Right cardiac atrium (tissue), 5 donors: ENCODE measurements at regions not wholly inside any gene's neighbourhood (a gene's known extent, or its start where the extent isn't known, plus 50 kb on each side); places are given as distances from the start of the nearest gene placed in this dataset.

ENCODE experiments used
- ATAC-seq, 2 donors: fragments of 200-7000 bp; cut with Tn5 transposase; one replicate each; pipeline versions ENCODE4 v1.8.0 to v1.9.1; 2020; ENCODE audit warnings: moderate library complexity in 2 of 2, mild to moderate bottlenecking in 1 of 2
- DNase-seq, 3 donors: peaks; one replicate each; pipeline ENCODE4 v3.0.0-alpha.2; 2020
- H3K27ac ChIP-seq: one replicate; pipeline ENCODE4 v1.5.1; 2013; ENCODE audit warnings: mild to moderate bottlenecking, low read length, control low read depth, moderate library complexity
- H3K27me3 ChIP-seq: one replicate; pipeline ENCODE4 v1.6.1; 2013; ENCODE audit not compliant: control insufficient read depth, insufficient read depth
- H3K4me1 ChIP-seq: one replicate; pipeline ENCODE4 v1.6.1; 2013; ENCODE audit warnings: low read length; ENCODE audit not compliant: control insufficient read depth, insufficient read depth
- H3K4me3 ChIP-seq: one replicate; pipeline ENCODE4 v1.5.1; 2013; ENCODE audit warnings: low read length, control low read depth
- H3K9me3 ChIP-seq: one replicate; pipeline ENCODE4 v1.6.1; 2013; ENCODE audit warnings: low read length; ENCODE audit not compliant: control insufficient read depth
- WGBS: extraction: QIAGEN DNeasy Blood & Tissue Kit; methylation state at CpG from one replicate; pipeline ENCODE4 v1.1.7; 2013; 5-methylcytosine and 5-hydroxymethylcytosine counted together
- intact Hi-C, 4 donors: fragments of 100-400 bp; cut with DNase I; formaldehyde crosslinking; loops; one replicate each; pipeline versions ENCODE4 v1.11.0 to v1.14.0; 2022 to 2023
- donor health status: healthy with polysubstance abuse.
- donor health status: DM: no; HTN: yes; CAD: no.
- donor health status: DM: no; HTN: no; CAD: no.
- donor health status: DM: no; HTN: yes; CAD: no; lungs with severe emphysema.
- donor health status: DM: yes; HTN: yes; CAD: no.

DNA sequence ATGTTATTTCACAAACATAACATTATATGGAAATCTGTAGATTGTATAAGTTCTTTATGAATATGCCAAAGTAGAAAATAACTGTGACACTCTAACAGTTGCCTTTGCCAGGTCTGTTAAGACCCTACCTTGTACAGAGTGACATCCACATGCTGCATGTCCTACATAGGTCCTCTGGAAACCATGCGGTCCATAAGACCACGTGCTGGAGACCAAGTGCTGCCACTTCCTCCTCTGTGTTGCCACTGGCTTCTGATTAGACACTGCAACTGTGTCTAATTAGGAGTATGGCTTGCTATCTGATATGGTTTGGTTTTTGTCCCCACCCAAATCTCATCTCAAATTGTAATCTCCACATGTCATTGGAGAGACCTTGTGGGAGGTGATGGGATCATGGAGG is 855.5 kb upstream of the SEMA6D start:
- Histone ChIP-seq H3K4me1 (no peaks in the 10 kb centered on the region), H3K4me3 (no peak overlapping the region), H3K9me3 (no peaks in the 10 kb centered on the region), H3K27ac (no peak overlapping the region), H3K27me3 (no peaks in the 10 kb centered on the region)
- intact Hi-C loops, result no loop called here
- 81% methylated on average over 2 of the region's 2 CpGs for WGBS
- ATAC-seq (no peak), DNase-seq (no peak)

DNA sequence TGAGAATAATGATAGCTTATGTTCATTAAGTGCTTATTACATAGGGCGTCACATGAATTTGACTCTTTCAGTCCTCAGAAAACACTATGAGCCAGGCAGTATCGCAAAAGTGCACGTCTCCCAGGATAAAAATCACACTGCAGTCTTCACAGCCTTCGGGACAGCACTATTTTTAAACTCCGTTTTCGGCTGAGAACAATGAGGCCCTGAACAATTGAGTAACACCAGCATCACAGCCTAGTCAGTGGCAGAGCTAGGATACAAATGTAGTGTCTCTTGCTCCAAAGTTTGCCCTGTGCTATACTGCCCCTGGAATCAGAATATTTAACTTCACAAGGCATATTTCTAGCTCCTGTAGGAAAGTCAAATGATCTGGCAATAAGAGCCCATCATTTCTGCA is 852.1 kb upstream of the SEMA6D start:
- Histone ChIP-seq H3K4me1 (no peaks in the 10 kb centered on the region), H3K9me3 (no peaks in the 10 kb centered on the region), H3K27me3 (no peaks in the 10 kb centered on the region), H3K27ac (no peak overlapping the region), H3K4me3 (no peak overlapping the region)
- 54% methylated on average over 6 of the region's 6 CpGs for WGBS
- ATAC-seq, result no peak
- intact Hi-C loops, result no loop called here
- no peak for DNase-seq

DNA sequence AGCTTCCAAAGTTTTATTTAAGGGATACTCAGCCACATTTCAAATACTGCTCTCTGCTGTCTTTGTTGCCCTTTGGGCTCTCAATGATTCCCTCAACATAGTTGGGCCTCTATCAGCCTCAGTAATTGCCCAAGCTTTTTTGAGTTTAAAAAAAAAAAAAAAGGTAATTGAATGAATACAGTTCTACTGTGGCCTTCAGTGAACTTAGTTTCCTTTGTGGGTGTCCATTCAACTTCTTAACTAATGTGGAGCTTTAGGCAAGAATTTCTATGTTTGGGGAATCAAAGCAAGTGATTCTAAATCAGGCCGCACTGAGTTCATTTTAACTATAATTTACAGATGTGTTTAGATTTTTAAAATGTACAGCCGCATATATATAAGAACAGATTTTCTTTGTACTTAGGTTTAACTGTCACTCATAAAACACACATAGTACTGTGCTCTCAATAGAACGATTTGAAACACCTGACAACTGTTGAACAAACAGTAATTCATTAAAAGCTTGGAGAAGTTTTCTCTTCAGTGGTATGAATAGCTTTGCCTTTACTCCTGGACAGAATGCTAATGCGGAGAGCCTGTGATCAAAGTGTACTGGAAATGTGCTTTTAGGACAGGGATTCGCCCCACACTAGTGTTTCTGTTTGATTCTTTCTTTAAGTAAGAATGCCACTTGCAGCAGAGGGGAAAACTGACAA is 844.9 kb upstream of the SEMA6D start:
- Histone ChIP-seq H3K4me1 (no peaks in the 10 kb centered on the region), H3K9me3 (no peaks in the 10 kb centered on the region), H3K4me3 (no peak overlapping the region), H3K27me3 (no peaks in the 10 kb centered on the region), H3K27ac (no peak overlapping the region)
- ATAC-seq (no peak), DNase-seq (no peak)
- WGBS, result 79% methylated on average over 5 of the region's 5 CpGs
- intact Hi-C loops, result no loop called here

DNA sequence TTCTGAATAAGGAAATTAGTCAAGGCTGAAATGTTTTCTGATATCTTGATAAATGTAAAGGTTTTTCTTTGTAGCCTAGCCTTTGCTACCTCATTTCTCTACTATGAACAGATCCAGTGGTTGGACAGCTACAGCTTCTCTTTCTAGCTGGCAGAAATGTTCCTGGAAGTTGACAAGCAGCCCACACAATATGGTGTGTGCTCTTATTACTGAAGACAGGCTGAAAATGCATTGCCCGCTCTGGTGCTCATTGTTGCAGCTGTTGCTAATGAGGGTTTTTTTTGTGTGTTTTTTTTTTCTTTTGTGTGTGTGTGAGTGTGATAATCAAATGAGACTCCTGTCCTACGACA is 844.3 kb upstream of the SEMA6D start:
- no peak overlapping the region for H3K27ac ChIP-seq
- ATAC-seq, result no peak
- no peaks in the 10 kb centered on the region for H3K27me3 ChIP-seq
- WGBS, result 85% methylated on average over 2 of the region's 2 CpGs
- H3K4me3 ChIP-seq, result no peak overlapping the region
- intact Hi-C loops, result no loop called here
- DNase-seq, result no peak
- H3K9me3 ChIP-seq, result no peaks in the 10 kb centered on the region
- H3K4me1 ChIP-seq, result no peaks in the 10 kb centered on the region

DNA sequence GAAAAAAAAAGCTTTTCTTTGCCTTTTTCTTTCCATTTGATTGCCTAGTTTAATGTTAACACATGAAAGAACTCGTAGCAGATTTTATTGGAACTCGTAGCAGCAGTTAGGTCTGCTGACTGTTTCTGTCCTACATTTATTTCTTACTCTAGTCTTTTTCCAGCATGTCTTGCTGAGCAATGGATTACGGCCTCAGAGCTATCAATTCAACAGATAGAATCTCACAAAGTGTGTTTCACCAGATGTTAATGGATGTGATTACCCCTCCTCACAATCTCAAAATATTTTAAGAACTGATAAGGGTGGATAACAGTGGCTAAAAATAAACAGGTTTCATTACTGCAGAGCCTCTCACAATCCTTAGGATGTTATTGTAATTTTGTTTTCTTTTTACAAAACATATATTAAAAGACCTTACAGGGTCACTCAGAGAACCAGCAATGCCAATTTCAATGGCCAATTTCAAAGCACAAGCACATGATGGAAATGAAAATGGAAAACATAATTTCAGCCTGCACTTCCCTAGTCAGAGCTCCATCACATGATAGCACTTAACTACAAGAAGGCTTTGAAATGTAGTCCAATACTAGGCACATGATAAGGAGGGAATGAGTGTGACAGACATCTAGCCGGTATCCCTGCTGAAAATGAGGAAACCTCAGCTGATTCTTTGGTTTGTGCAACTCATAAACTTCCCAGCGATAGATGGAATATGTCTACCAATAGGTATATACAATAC is 838.1 kb upstream of the SEMA6D start:
- intact Hi-C loops, result no loop called here
- no peak overlapping the region for H3K4me3 ChIP-seq
- no peaks in the 10 kb centered on the region for H3K27me3 ChIP-seq
- H3K4me1 ChIP-seq, result no peaks in the 10 kb centered on the region
- ATAC-seq, result no peak
- no peak for DNase-seq
- H3K27ac ChIP-seq, result no peak overlapping the region
- no peaks in the 10 kb centered on the region for H3K9me3 ChIP-seq
- 21% methylated on average over 5 of the region's 5 CpGs for WGBS

DNA sequence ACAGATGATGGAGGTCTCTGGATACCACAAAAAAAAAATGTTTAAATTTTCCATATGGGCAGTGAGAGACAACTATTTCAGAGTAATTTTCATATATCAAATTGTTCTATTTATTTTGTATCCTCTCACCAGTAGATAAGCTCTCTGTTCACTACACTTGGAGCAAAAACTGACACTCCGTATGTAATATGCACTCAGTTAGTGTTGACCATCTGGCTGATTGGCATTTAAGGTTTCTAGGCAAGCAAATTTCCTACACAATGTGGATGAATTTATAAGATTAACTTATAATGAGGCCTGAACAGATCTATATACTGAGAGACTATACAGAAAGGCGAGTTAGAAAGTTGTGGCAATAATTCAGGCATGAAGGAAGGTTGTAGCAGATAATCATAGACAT is 836.5 kb upstream of the SEMA6D start:
- 84% methylated on average over 2 of the region's 2 CpGs for WGBS
- Histone ChIP-seq H3K27me3 (no peaks in the 10 kb centered on the region), H3K4me1 (no peaks in the 10 kb centered on the region), H3K4me3 (no peak overlapping the region), H3K9me3 (no peaks in the 10 kb centered on the region), H3K27ac (no peak overlapping the region)
- no peak for ATAC-seq
- intact Hi-C loops, result loop anchor here in 1 of 4 donors (10.0 kb wide), 1 partner anchor 64 kb away; no protein-coding TSS in a partner anchor
- DNase-seq, result no peak

DNA sequence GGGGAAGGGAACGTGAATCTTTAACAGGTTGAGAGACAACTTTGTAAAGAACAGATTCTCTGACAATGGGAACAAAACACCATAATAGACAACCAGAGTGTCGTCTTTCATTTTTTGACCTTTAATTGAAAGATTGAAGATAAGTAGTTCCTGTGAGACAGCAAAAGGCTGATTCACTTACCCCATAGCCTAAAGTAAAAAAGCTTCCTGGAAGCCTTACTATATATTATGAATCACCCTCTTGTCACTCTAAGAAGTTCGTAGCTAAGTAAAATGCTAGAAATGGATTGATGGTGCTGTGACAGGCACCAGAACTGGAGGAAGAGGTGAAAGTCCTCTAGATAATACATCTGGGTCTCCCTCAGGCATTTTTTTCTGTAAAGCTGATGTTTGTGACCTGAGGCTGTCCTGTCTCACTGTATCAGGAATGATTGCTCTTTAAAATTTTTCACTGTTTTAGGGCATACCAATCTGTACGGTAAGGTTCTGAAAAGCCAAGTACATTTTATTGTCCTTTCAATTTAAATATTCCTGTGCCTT is 824.6 kb upstream of the SEMA6D start:
- no peaks in the 10 kb centered on the region for H3K27me3 ChIP-seq
- ATAC-seq (no peak), DNase-seq (no peak)
- H3K9me3 ChIP-seq, result no peaks in the 10 kb centered on the region
- no peak overlapping the region for H3K27ac ChIP-seq
- intact Hi-C loops, result no loop called here
- no peaks in the 10 kb centered on the region for H3K4me1 ChIP-seq
- H3K4me3 ChIP-seq, result no peak overlapping the region
- 41% methylated on average over 4 of the region's 4 CpGs for WGBS

DNA sequence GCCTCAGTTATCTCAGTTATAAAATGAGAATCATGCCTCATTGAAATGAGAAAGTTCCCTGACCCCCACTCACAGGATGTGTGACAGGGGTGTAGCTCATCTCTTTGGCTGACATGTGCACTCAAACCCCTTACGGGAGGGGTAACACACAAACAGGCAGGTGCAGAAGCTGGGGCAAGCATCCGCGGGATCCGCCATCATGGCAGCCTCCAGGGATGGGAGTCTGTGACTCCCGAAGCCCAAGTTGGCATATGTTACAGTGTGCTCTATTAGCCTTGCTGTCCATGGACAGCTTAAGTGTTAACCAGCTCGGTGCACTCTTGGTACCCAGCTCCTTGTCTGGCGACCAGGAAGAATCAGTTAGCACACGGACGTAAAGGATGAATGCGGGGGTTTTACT is 822.7 kb upstream of the SEMA6D start:
- intact Hi-C loops, result no loop called here
- no peaks in the 10 kb centered on the region for H3K4me1 ChIP-seq
- no peak for DNase-seq
- 93% methylated on average over 10 of the region's 10 CpGs for WGBS
- H3K27me3 ChIP-seq, result no peaks in the 10 kb centered on the region
- no peak overlapping the region for H3K4me3 ChIP-seq
- no peak for ATAC-seq
- no peaks in the 10 kb centered on the region for H3K9me3 ChIP-seq
- H3K27ac ChIP-seq, result no peak overlapping the region

DNA sequence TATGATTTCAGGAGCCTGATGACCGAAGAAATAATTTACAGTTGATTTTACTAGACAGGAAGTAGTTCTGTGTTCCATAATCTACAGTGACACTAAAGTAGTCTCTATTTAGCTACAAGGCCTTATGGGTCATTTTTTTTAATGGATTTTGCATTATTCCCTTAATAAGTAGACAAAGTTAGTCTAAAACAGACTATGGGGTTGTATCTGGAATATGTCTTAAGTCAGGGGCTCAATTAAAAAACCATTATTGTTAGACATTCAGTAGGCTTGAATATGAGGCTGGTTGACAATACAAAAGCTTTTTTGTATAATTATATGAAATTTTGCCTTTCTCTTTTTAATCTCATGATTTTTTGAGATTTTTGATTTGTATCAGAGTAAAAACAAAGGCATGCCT is 820.0 kb upstream of the SEMA6D start:
- no peak overlapping the region for H3K27ac ChIP-seq
- H3K9me3 ChIP-seq, result no peaks in the 10 kb centered on the region
- intact Hi-C loops, result no loop called here
- WGBS, result 81% methylated on average over 1 of the region's 1 CpG
- no peak for ATAC-seq
- no peak for DNase-seq
- H3K4me3 ChIP-seq, result no peak overlapping the region
- no peaks in the 10 kb centered on the region for H3K4me1 ChIP-seq
- H3K27me3 ChIP-seq, result no peaks in the 10 kb centered on the region

DNA sequence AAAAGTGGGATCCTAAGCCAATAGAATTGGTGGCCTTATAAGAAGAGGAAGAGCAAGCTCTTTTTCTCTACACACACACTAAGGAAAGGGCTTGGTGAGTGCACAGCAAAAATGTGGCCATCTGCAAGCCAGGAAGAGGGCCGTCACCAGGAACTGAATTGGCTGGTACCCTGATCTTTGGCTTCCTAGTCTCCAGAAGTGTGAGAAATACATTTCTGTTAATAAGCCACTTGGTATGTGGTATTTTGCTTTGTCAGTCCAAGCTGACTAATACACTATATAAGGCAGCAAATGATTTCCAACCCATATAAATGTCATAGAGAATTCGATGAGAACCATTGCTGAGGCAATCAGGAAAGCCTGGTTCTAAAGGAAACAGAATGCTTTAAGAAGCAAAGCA is 816.3 kb upstream of the SEMA6D start:
- ATAC-seq (no peak), DNase-seq (no peak)
- intact Hi-C loops, result no loop called here
- WGBS, result 84% methylated on average over 2 of the region's 2 CpGs
- Histone ChIP-seq H3K9me3 (no peaks in the 10 kb centered on the region), H3K4me1 (no peaks in the 10 kb centered on the region), H3K27me3 (no peaks in the 10 kb centered on the region), H3K27ac (no peak overlapping the region), H3K4me3 (no peak overlapping the region)

DNA sequence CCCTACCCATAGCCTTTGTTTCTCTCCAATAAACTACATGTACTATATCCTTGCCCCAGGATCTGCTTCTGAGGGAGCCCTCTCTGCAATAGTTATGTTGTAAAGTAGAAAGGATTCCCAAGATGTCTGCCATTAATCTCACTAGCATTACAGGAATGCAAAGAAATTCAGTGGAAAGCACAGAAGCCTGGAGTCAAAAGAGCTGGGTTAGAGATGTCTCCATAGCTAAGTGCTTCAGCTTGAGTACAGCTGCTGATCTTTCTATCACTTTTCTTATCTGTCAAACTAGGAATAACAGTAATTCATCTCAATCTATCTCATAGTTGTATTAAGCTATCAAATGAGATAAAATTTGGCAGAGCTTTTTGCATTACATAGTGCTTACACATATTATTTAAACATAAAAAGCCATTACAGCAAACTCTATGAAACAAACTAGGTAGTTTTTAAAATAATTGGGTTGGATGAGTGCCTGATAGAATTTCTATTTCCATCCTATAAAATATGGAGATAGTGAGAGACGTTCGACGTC is 799.5 kb upstream of the SEMA6D start:
- Histone ChIP-seq H3K27ac (no peak overlapping the region), H3K9me3 (no peaks in the 10 kb centered on the region), H3K4me1 (no peaks in the 10 kb centered on the region), H3K27me3 (no peaks in the 10 kb centered on the region), H3K4me3 (no peak overlapping the region)
- DNase-seq, result no peak
- intact Hi-C loops, result no loop called here
- ATAC-seq, result no peak
- 49% methylated on average over 3 of the region's 3 CpGs for WGBS
